Kidney (tissue), 13 donors: ENCODE measurements at regions not wholly inside any gene's neighbourhood (a gene's known extent, or its start where the extent isn't known, plus 50 kb on each side); places are given as distances from the start of the nearest gene placed in this dataset.
"Not testable (repeated sequence)": the region's sequence is repeated elsewhere in the genome, so short reads cannot be mapped to it uniquely, and the experiment has no call there.

Experiments used
- DNase-seq, 5 donors: peaks; one replicate each; pipeline ENCODE4 v3.0.0-alpha.2; 2013 to 2020
- FAIRE-seq: peaks from 2 replicates; lab custom pipeline; 2012; peaks lifted over from hg19 to GRCh38; lab: Jason Lieb, UNC
- H3K27ac ChIP-seq, 2 donors: one replicate each; pipeline ENCODE4 v1.7.0; 2013; ENCODE audit warnings: low read depth in 2 of 2, low read length in 2 of 2, inconsistent platforms in 1 of 2
- H3K27me3 ChIP-seq: one replicate; pipeline ENCODE4 v1.7.1; 2013; ENCODE audit warnings: low read length, inconsistent platforms; ENCODE audit not compliant: control insufficient read depth, insufficient read depth
- H3K36me3 ChIP-seq, 3 donors: one replicate each; pipeline versions ENCODE4 v1.7.0 to v1.7.1; 2013; ENCODE audit warnings: low read length in 3 of 3, control low read depth in 1 of 3, inconsistent platforms in 1 of 3; ENCODE audit not compliant: insufficient read depth in 3 of 3, control insufficient read depth in 2 of 3
- H3K4me1 ChIP-seq, 3 donors: one replicate each; pipeline versions ENCODE4 v1.7.0 to v1.7.1; 2013; ENCODE audit warnings: low read length in 3 of 3, inconsistent platforms in 1 of 3, low read depth in 1 of 3; ENCODE audit not compliant: control insufficient read depth in 2 of 3, insufficient read depth in 2 of 3
- H3K4me3 ChIP-seq, 3 donors: one replicate each; pipeline versions ENCODE4 v1.7.0 to v1.8.1; 2013; ENCODE audit warnings: low read length in 3 of 3, control low read depth in 1 of 3, inconsistent platforms in 1 of 3
- H3K9ac ChIP-seq, 3 donors: one replicate each; pipeline versions ENCODE4 v1.7.0 to v1.7.1; 2013; ENCODE audit warnings: low read length in 3 of 3, control low read depth in 1 of 3, inconsistent platforms in 1 of 3
- H3K9me3 ChIP-seq, 3 donors: one replicate each; pipeline versions ENCODE4 v1.7.0 to v1.7.1; 2013; ENCODE audit warnings: low read length in 3 of 3, control low read depth in 1 of 3, inconsistent platforms in 1 of 3; ENCODE audit not compliant: control insufficient read depth in 2 of 3, insufficient read depth in 1 of 3
- intact Hi-C: fragments of 100-400 bp; cut with DNase I; formaldehyde crosslinking; loops from one replicate; pipeline ENCODE4 v1.11.1; 2022
- TF ChIP-seq, protein P1 (sequence below): IDR thresholded peaks from 3 replicates; pipeline ENCODE4 v1.5.1; 2012; ENCODE audit warnings: mild to moderate bottlenecking, moderate library complexity, borderline replicate concordance; ENCODE audit not compliant: insufficient read depth; ENCODE audit errors: extremely low read depth
- donor health status: control.
- donor health status: control.
- donor health status: control.
- donor health status: control.
- donor health status: control.
- donor health status: DM: yes; HTN: yes; CAD: no.
- donor health status: Normal renal cell carcinoma (clear cell type).

DNA sequence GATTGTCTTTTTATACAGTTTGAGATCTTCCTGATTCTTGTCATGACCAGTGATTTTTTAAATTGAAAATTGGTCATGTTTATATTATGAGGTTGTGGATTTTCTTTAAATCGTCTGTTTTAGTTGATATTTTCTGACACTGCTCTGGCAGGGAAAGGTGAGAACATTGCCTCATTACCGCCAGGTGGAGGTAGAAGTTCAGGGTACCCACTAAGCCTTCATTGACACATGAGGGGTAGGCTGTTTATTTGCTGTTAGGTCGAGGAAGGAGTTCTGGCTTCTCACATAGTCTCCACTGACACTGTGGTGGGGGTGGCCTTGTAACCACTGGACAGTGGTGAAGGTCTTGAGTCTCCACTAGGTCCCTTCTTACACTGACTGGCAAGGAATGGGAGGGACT lies 117.6 kb upstream of the GPR101 start:
- Histone ChIP-seq H3K36me3 (no peaks in the 10 kb centered on the region), H3K27me3 (no peaks in the 10 kb centered on the region), H3K9ac (no peak overlapping the region), H3K4me3 (no peak overlapping the region), H3K4me1 (no peaks in the 10 kb centered on the region), H3K9me3 (no peaks in the 10 kb centered on the region), H3K27ac (no peak overlapping the region)
- FAIRE-seq: no peak
- intact Hi-C loops: no loop called here
- TF ChIP-seq, protein P1, sequence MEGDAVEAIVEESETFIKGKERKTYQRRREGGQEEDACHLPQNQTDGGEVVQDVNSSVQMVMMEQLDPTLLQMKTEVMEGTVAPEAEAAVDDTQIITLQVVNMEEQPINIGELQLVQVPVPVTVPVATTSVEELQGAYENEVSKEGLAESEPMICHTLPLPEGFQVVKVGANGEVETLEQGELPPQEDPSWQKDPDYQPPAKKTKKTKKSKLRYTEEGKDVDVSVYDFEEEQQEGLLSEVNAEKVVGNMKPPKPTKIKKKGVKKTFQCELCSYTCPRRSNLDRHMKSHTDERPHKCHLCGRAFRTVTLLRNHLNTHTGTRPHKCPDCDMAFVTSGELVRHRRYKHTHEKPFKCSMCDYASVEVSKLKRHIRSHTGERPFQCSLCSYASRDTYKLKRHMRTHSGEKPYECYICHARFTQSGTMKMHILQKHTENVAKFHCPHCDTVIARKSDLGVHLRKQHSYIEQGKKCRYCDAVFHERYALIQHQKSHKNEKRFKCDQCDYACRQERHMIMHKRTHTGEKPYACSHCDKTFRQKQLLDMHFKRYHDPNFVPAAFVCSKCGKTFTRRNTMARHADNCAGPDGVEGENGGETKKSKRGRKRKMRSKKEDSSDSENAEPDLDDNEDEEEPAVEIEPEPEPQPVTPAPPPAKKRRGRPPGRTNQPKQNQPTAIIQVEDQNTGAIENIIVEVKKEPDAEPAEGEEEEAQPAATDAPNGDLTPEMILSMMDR: no peak
- no peak for DNase-seq

DNA sequence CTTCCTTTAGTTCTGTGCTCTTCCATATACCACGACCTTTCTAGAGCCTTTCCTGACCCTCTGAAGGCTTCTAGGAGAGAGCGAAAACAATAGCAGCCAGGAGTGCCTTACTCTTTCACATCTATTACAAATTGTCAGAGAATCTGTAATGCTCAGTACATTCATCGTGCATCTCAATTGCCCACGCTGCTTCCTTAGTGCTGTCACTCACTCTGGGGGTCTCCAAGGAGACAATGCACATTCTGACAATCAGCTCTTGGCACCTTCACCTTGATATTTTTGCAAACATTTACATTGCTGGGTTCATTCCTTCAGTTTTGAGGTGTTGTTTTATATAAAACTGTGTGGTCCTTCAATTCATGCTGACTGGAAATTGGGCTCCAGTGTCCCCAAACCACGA lies 110.1 kb upstream of the GPR101 start:
- no peaks in the 10 kb centered on the region for H3K27me3 ChIP-seq
- no peaks in the 10 kb centered on the region for H3K36me3 ChIP-seq
- no peak for FAIRE-seq
- H3K4me3 ChIP-seq: no peak overlapping the region
- no peaks in the 10 kb centered on the region for H3K9me3 ChIP-seq
- TF ChIP-seq, protein P1: no peak
- DNase-seq: no peak
- H3K9ac ChIP-seq: no peak overlapping the region
- no peaks in the 10 kb centered on the region for H3K4me1 ChIP-seq
- intact Hi-C loops: no loop called here
- H3K27ac ChIP-seq: no peak overlapping the region

DNA sequence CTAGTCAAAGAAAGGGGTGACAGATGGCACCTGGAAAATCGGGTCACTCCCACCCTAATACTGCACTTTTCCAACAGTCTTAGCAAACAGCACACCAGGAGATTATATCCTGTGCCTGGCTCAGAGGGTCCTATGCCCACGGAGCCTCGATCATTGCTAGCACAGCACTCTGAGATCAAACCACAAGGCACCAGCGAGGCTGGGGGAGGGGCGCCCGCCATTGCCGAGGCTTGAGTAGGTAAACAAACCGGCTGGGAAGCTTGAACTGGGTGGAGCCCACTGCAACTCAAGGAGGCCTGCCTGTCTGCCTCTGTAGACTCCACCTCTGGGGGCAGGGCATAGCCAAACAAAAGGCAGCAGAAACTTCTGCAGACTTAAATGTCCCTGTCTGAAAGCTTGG lies 88.9 kb upstream of the GPR101 start:
- H3K9me3 ChIP-seq, H3K9ac ChIP-seq, DNase-seq, FAIRE-seq, H3K4me3 ChIP-seq, intact Hi-C loops, H3K4me1 ChIP-seq, H3K27me3 ChIP-seq, H3K27ac ChIP-seq, H3K36me3 ChIP-seq: not testable (repeated sequence)

DNA sequence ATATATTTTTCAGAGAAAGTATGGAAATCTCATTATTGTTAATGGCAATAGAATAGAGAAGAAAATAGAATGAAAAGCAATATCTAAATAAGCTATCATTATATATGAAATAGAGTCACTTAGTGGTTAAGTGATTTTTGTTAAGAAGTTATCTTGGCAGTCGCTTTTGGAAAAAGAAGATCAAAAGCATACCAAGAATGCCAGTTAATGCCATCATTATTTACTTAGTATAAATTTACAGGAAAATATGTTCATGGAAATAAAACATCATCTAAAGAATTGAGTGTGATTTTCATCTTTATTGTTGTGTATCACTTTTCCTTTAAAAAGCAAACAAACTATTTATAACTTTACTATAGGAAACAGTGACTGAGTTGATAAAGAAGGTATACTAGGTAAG lies 85.3 kb upstream of the GPR101 start:
- DNase-seq: no peak

More for the DNA sequence above, 85.3 kb upstream of the GPR101 start:
- Histone ChIP-seq H3K36me3 (no peaks in the 10 kb centered on the region), H3K4me1 (no peaks in the 10 kb centered on the region), H3K4me3 (no peak overlapping the region), H3K9me3 (no peaks in the 10 kb centered on the region), H3K27me3 (no peaks in the 10 kb centered on the region), H3K27ac (no peak overlapping the region), H3K9ac (no peak overlapping the region)
- intact Hi-C loops: no loop called here
- TF ChIP-seq, protein P1: no peak
- FAIRE-seq: no peak
